Activated CD4-positive, alpha-beta memory T cell treated with anti-CD3 and anti-CD28 coated beads, Interleukin-2, amount 10 ng/mL, durations not matched to agents 7 days and 5 days (primary cell): ENCODE measurements at regions not wholly inside any gene's neighbourhood (a gene's known extent, or its start where the extent isn't known, plus 50 kb on each side); places are given as distances from the start of the nearest gene placed in this dataset.

ENCODE experiments used
- CTCF ChIA-PET: fragments of 350-600 bp; sonication (Branson Sonifier 250); formaldehyde crosslinking; loops from one replicate; lab custom pipeline; 2021; ENCODE audit warnings: antibody characterized with exemption, inconsistent platforms; lab: Charles Lee
- POLR2A ChIA-PET: fragments of 350-600 bp; sonication (Branson Sonifier 250); formaldehyde crosslinking; loops from one replicate; lab custom pipeline; 2021; ENCODE audit warnings: antibody characterized with exemption; lab: Charles Lee
- DNase-seq: peaks from one replicate; pipeline ENCODE4 v3.0.0-alpha.2; 2020
- H3K27ac Mint-ChIP-seq: one replicate; pipeline ENCODE4 v1.8.0; 2021; ENCODE audit warnings: mild to moderate bottlenecking, mixed read lengths
- H3K27me3 Mint-ChIP-seq: one replicate; pipeline ENCODE4 v1.8.0; 2021; ENCODE audit warnings: mixed read lengths
- H3K36me3 Mint-ChIP-seq: one replicate; pipeline ENCODE4 v1.8.0; 2021; ENCODE audit warnings: low read depth, mixed read lengths
- H3K4me1 Mint-ChIP-seq: one replicate; pipeline ENCODE4 v1.8.0; 2021; ENCODE audit warnings: mixed read lengths
- H3K4me3 Mint-ChIP-seq: one replicate; pipeline ENCODE4 v1.8.0; 2021; ENCODE audit warnings: mild to moderate bottlenecking, mixed read lengths
- H3K9me3 Mint-ChIP-seq: one replicate; pipeline ENCODE4 v1.8.0; 2021; ENCODE audit warnings: mixed read lengths

- POLR2A ChIA-PET = no interaction called here
- Mint-ChIP-seq H3K36me3 (no peaks in the 10 kb centered on the region), H3K4me3 (no peak overlapping the region), H3K27me3 (no peaks in the 10 kb centered on the region), H3K4me1 (no peaks in the 10 kb centered on the region), H3K27ac (no peak overlapping the region), H3K9me3 (peaks cover 5% of the 10 kb centered on the region)
- no peak for DNase-seq
- CTCF ChIA-PET = no interaction called here
Measured at GRCh38 chr7:126378642-126379041, 874.1 kb downstream of the GRM8 start.

- CTCF ChIA-PET = no interaction called here
- Mint-ChIP-seq H3K36me3 (no peaks in the 10 kb centered on the region), H3K27ac (no peak overlapping the region), H3K4me3 (no peak overlapping the region), H3K4me1 (no peaks in the 10 kb centered on the region), H3K27me3 (no peaks in the 10 kb centered on the region), H3K9me3 (peaks cover 7% of the 10 kb centered on the region)
- POLR2A ChIA-PET = no interaction called here
- DNase-seq = no peak
Measured at GRCh38 chr7:126370038-126370668, 882.6 kb downstream of the GRM8 start.

GRCh38 chr7:126362746-126363145 is 890.0 kb downstream of the GRM8 start:
- POLR2A ChIA-PET = no interaction called here
- no peaks in the 10 kb centered on the region for H3K27me3 Mint-ChIP-seq
- no peaks in the 10 kb centered on the region for H3K36me3 Mint-ChIP-seq
- no peaks in the 10 kb centered on the region for H3K4me1 Mint-ChIP-seq
- no peak for DNase-seq
- H3K9me3 Mint-ChIP-seq = no peaks in the 10 kb centered on the region
- no peak overlapping the region for H3K27ac Mint-ChIP-seq
- H3K4me3 Mint-ChIP-seq = no peak overlapping the region
- CTCF ChIA-PET = no interaction called here

GRCh38 chr7:126361183-126361582 is 891.6 kb downstream of the GRM8 start:
- POLR2A ChIA-PET = no interaction called here

GRCh38 chr7:126339813-126340212 is 912.9 kb downstream of the GRM8 start:
- Mint-ChIP-seq H3K36me3 (no peaks in the 10 kb centered on the region), H3K27me3 (no peaks in the 10 kb centered on the region), H3K4me3 (no peak overlapping the region), H3K4me1 (no peaks in the 10 kb centered on the region), H3K9me3 (peaks cover 2% of the 10 kb centered on the region), H3K27ac (no peak overlapping the region)
- no peak for DNase-seq
- ChIA-PET POLR2A (no interaction called here), CTCF (no interaction called here)

More at GRCh38 chr7:126361183-126361582, 891.6 kb downstream of the GRM8 start:
- CTCF ChIA-PET = no interaction called here
- no peaks in the 10 kb centered on the region for H3K4me1 Mint-ChIP-seq
- H3K36me3 Mint-ChIP-seq = no peaks in the 10 kb centered on the region
- H3K27ac Mint-ChIP-seq = no peak overlapping the region
- no peak overlapping the region for H3K4me3 Mint-ChIP-seq
- DNase-seq = no peak
- H3K9me3 Mint-ChIP-seq = no peaks in the 10 kb centered on the region
- no peaks in the 10 kb centered on the region for H3K27me3 Mint-ChIP-seq

GRCh38 chr7:126305671-126306070 is 947.1 kb downstream of the GRM8 start:
- no peak for DNase-seq
- Mint-ChIP-seq H3K4me1 (no peaks in the 10 kb centered on the region), H3K27me3 (no peaks in the 10 kb centered on the region), H3K36me3 (no peaks in the 10 kb centered on the region), H3K27ac (no peak overlapping the region), H3K9me3 (peaks cover 9% of the 10 kb centered on the region), H3K4me3 (no peak overlapping the region)
- ChIA-PET CTCF (no interaction called here), POLR2A (no interaction called here)

GRCh38 chr7:126303926-126304325 is 948.8 kb downstream of the GRM8 start:
- H3K4me1 Mint-ChIP-seq = no peaks in the 10 kb centered on the region
- H3K27ac Mint-ChIP-seq = no peak overlapping the region
- H3K36me3 Mint-ChIP-seq = no peaks in the 10 kb centered on the region
- peaks cover 11% of the 10 kb centered on the region for H3K9me3 Mint-ChIP-seq
- no peaks in the 10 kb centered on the region for H3K27me3 Mint-ChIP-seq
- ChIA-PET CTCF (no interaction called here), POLR2A (no interaction called here)
- no peak for DNase-seq
- no peak overlapping the region for H3K4me3 Mint-ChIP-seq

GRCh38 chr7:126302639-126303038 is 950.1 kb downstream of the GRM8 start:
- peaks cover 13% of the 10 kb centered on the region for H3K9me3 Mint-ChIP-seq
- CTCF ChIA-PET = no interaction called here
- H3K27ac Mint-ChIP-seq = no peak overlapping the region
- no peak for DNase-seq
- H3K27me3 Mint-ChIP-seq = no peaks in the 10 kb centered on the region
- no peaks in the 10 kb centered on the region for H3K4me1 Mint-ChIP-seq
- POLR2A ChIA-PET = no interaction called here
- no peaks in the 10 kb centered on the region for H3K36me3 Mint-ChIP-seq
- no peak overlapping the region for H3K4me3 Mint-ChIP-seq

- Mint-ChIP-seq H3K9me3 (peaks cover 2% of the 10 kb centered on the region), H3K27ac (no peak overlapping the region), H3K27me3 (no peaks in the 10 kb centered on the region), H3K36me3 (no peaks in the 10 kb centered on the region), H3K4me3 (no peak overlapping the region), H3K4me1 (no peaks in the 10 kb centered on the region)
- ChIA-PET POLR2A (no interaction called here), CTCF (no interaction called here)
- no peak for DNase-seq
Measured at GRCh38 chr7:126286317-126286716, 966.4 kb downstream of the GRM8 start.

GRCh38 chr7:126236261-126236660 is 1016.5 kb downstream of the GRM8 start:
- POLR2A ChIA-PET = no interaction called here
- Mint-ChIP-seq H3K4me1 (no peaks in the 10 kb centered on the region), H3K4me3 (no peak overlapping the region), H3K27ac (no peak overlapping the region), H3K9me3 (peaks cover 11% of the 10 kb centered on the region), H3K36me3 (no peaks in the 10 kb centered on the region), H3K27me3 (no peaks in the 10 kb centered on the region)
- no peak for DNase-seq
- CTCF ChIA-PET = interaction anchor here (0.6 kb wide), 1 partner anchor 1200 kb away, joined by 4 read pairs; no protein-coding TSS in a partner anchor

- no peaks in the 10 kb centered on the region for H3K4me1 Mint-ChIP-seq
- ChIA-PET CTCF (no interaction called here), POLR2A (no interaction called here)
- H3K27me3 Mint-ChIP-seq = no peaks in the 10 kb centered on the region
- no peak for DNase-seq
- no peaks in the 10 kb centered on the region for H3K36me3 Mint-ChIP-seq
- no peak overlapping the region for H3K4me3 Mint-ChIP-seq
- H3K27ac Mint-ChIP-seq = no peak overlapping the region
- H3K9me3 Mint-ChIP-seq = peaks cover 2% of the 10 kb centered on the region
Measured at GRCh38 chr7:126228356-126229061, 1024.2 kb downstream of the GRM8 start.

- CTCF ChIA-PET = no interaction called here
- no peak for DNase-seq
- no peaks in the 10 kb centered on the region for H3K9me3 Mint-ChIP-seq
Measured at GRCh38 chr7:126227643-126228042, 1025.1 kb downstream of the GRM8 start.

GRCh38 chr7:126227055-126227454 is 1025.7 kb downstream of the GRM8 start:
- H3K4me1 Mint-ChIP-seq = no peaks in the 10 kb centered on the region
- H3K4me3 Mint-ChIP-seq = no peak overlapping the region
- no peak for DNase-seq
- ChIA-PET CTCF (no interaction called here), POLR2A (no interaction called here)
- H3K9me3 Mint-ChIP-seq = no peaks in the 10 kb centered on the region
- no peaks in the 10 kb centered on the region for H3K36me3 Mint-ChIP-seq
- H3K27ac Mint-ChIP-seq = no peak overlapping the region
- H3K27me3 Mint-ChIP-seq = no peaks in the 10 kb centered on the region

More at GRCh38 chr7:126227643-126228042, 1025.1 kb downstream of the GRM8 start:
- H3K27me3 Mint-ChIP-seq = no peaks in the 10 kb centered on the region
- no peak overlapping the region for H3K27ac Mint-ChIP-seq
- POLR2A ChIA-PET = no interaction called here
- H3K36me3 Mint-ChIP-seq = no peaks in the 10 kb centered on the region
- no peak overlapping the region for H3K4me3 Mint-ChIP-seq
- no peaks in the 10 kb centered on the region for H3K4me1 Mint-ChIP-seq

GRCh38 chr7:126223729-126224128 is 1029.0 kb downstream of the GRM8 start:
- Mint-ChIP-seq H3K36me3 (no peaks in the 10 kb centered on the region), H3K9me3 (peaks cover 4% of the 10 kb centered on the region), H3K27me3 (no peaks in the 10 kb centered on the region), H3K27ac (no peak overlapping the region), H3K4me1 (no peaks in the 10 kb centered on the region), H3K4me3 (no peak overlapping the region)
- DNase-seq = no peak
- CTCF ChIA-PET = no interaction called here
- POLR2A ChIA-PET = no interaction called here
